ENCODE measurements at regions not wholly inside any gene's neighbourhood (a gene's known extent, or its start where the extent isn't known, plus 50 kb on each side); places are given as distances from the start of the nearest gene placed in this dataset.

GRCh38 chr3:34020726-34021680 lies 222.6 kb downstream of the PDCD6IP start:
- CTCF ChIA-PET: interaction anchor here (1.1 kb wide), 1 partner anchor 138 kb away, joined by 3 read pairs; no protein-coding TSS in a partner anchor
- ATAC-seq (no peak), FAIRE-seq (no peak), DNase-seq (ENCODE audit: low read depth, low spot score) (no peak)
- Histone ChIP-seq H3K27ac (ENCODE audit: control insufficient read depth, insufficient read depth) (no peak overlapping the region), H2AFZ (ENCODE audit: control insufficient read depth, low read depth, low read length) (no peak overlapping the region), H3K9me3 (replicated peaks; ENCODE audit: control insufficient read depth, insufficient read depth, low read length) (no peaks in the 10 kb centered on the region), H3K9ac (ENCODE audit: control insufficient read depth, insufficient read depth, low read length) (no peak overlapping the region), H3K4me1 (ENCODE audit: control insufficient read depth, insufficient read depth, low read length) (peaks cover 10% of the 10 kb centered on the region; the same call in 1 of the 2 replicates), H4K20me1 (ENCODE audit: control insufficient read depth, insufficient read depth) (no peaks in the 10 kb centered on the region), H3K4me3 (no peak overlapping the region), H3K27me3 (replicated peaks in 1 of 2; ENCODE audit: control insufficient read depth in 2 of 2, insufficient read depth in 2 of 2, low read length in 1 of 2) (no peaks in the 10 kb centered on the region), H3K79me2 (ENCODE audit: control insufficient read depth, insufficient read depth, low read length) (no peaks in the 10 kb centered on the region), H3K36me3 (ENCODE audit: control insufficient read depth in 2 of 2, insufficient read depth in 2 of 2, low read length in 1 of 2) (no peaks in the 10 kb centered on the region), H3K4me2 (ENCODE audit: control insufficient read depth, insufficient read depth) (no peak overlapping the region)
- SMC1A ChIA-PET (ENCODE audit: uncharacterized antibody, unreplicated experiment): interaction anchor here (0.9 kb wide), 1 partner anchor 64 kb away, joined by 3 read pairs; no protein-coding TSS in a partner anchor
- WGBS (ENCODE audit: insufficient coverage, insufficient replicate concordance, low lambda C conversion rate, missing lambda C conversion rate): 26% methylated on average over 8 of the region's 8 CpGs
- RAD21 ChIA-PET (ENCODE audit: unreplicated experiment): no interaction called here
- BruUV-seq (replicated peaks): no TSS peak
- POLR2A ChIA-PET: no interaction called here
- intact Hi-C loops (cut with micrococcal nuclease; ENCODE audit: unreplicated experiment): no loop called here
- no peak for TF ChIP-seq SPI1 (IDR thresholded peaks at IDR 0.05; ENCODE audit: borderline replicate concordance, insufficient read depth, low read depth, low read length)
- TF ChIP-seq CHD2 (IDR thresholded peaks at IDR 0.05; ENCODE audit: borderline replicate concordance, low read depth, low read length): no peak
- TF ChIP-seq ZZZ3 (IDR thresholded peaks at IDR 0.05; ENCODE audit: control insufficient read depth, insufficient read length, low read depth): no peak
- no peak for TF ChIP-seq NFXL1 (IDR thresholded peaks at IDR 0.05; ENCODE audit: borderline replicate concordance)
- TF ChIP-seq SMARCA5 (IDR thresholded peaks at IDR 0.05): no peak
- in situ Hi-C loops (cut with MboI): no loop called here

GRCh38 chr3:34022147-34022546 lies 223.7 kb downstream of the PDCD6IP start:
- RAD21 ChIA-PET (ENCODE audit: unreplicated experiment): interaction anchor here (1.3 kb wide), 1 partner anchor 10 kb away, joined by 3 read pairs; no protein-coding TSS in a partner anchor
- in situ Hi-C loops (cut with MboI): no loop called here

More at GRCh38 chr3:34022147-34022546, 223.7 kb downstream of the PDCD6IP start:
- Histone ChIP-seq H3K4me3 (no peak overlapping the region), H3K36me3 (ENCODE audit: control insufficient read depth in 2 of 2, insufficient read depth in 2 of 2, low read length in 1 of 2) (no peaks in the 10 kb centered on the region), H2AFZ (ENCODE audit: control insufficient read depth, low read depth, low read length) (no peak overlapping the region), H3K9me3 (replicated peaks; ENCODE audit: control insufficient read depth, insufficient read depth, low read length) (no peaks in the 10 kb centered on the region), H3K9ac (ENCODE audit: control insufficient read depth, insufficient read depth, low read length) (no peak overlapping the region), H3K27ac (ENCODE audit: control insufficient read depth, insufficient read depth) (no peak overlapping the region), H3K79me2 (ENCODE audit: control insufficient read depth, insufficient read depth, low read length) (no peaks in the 10 kb centered on the region), H3K4me1 (ENCODE audit: control insufficient read depth, insufficient read depth, low read length) (peaks cover 4% of the 10 kb centered on the region; the same call in 1 of the 2 replicates), H3K27me3 (replicated peaks in 1 of 2; ENCODE audit: control insufficient read depth in 2 of 2, insufficient read depth in 2 of 2, low read length in 1 of 2) (no peaks in the 10 kb centered on the region), H3K4me2 (ENCODE audit: control insufficient read depth, insufficient read depth) (no peak overlapping the region), H4K20me1 (ENCODE audit: control insufficient read depth, insufficient read depth) (no peaks in the 10 kb centered on the region)
- BruUV-seq (replicated peaks): no TSS peak
- TF ChIP-seq ZNF274 (IDR thresholded peaks at IDR 0.05; ENCODE audit: insufficient read depth, insufficient read length): no peak
- no peak for TF ChIP-seq POLR2A (IDR thresholded peaks at IDR 0.05; ENCODE audit: low read depth, low read length)
- no peak for TF ChIP-seq HDAC6 (IDR thresholded peaks at IDR 0.05; ENCODE audit: unreplicated experiment)
- no peak for TF ChIP-seq REST (IDR thresholded peaks at IDR 0.05; ENCODE audit: low read depth, low read length)
- no peak for TF ChIP-seq RFX5 (IDR thresholded peaks at IDR 0.05; ENCODE audit: low read depth, low read length)
- 38% methylated on average over 2 of the region's 2 CpGs for WGBS (ENCODE audit: insufficient coverage, insufficient replicate concordance, low lambda C conversion rate, missing lambda C conversion rate)
- intact Hi-C loops (cut with micrococcal nuclease; ENCODE audit: unreplicated experiment): no loop called here
- ATAC-seq (no peak), DNase-seq (ENCODE audit: low read depth, low spot score) (no peak), FAIRE-seq (no peak)
- ChIA-PET SMC1A (ENCODE audit: uncharacterized antibody, unreplicated experiment) (no interaction called here), CTCF (interaction anchor here (0.5 kb wide), 1 partner anchor 80 kb away, joined by 3 read pairs; no protein-coding TSS in a partner anchor), POLR2A (interaction anchor here (0.6 kb wide), 1 partner anchor 87 kb away, joined by 3 read pairs; no protein-coding TSS in a partner anchor)
